HG03432 (cell line): ENCODE measurements at regions not wholly inside any gene's neighbourhood (a gene's known extent, or its start where the extent isn't known, plus 50 kb on each side); places are given as distances from the start of the nearest gene placed in this dataset.

Experiments
- ATAC-seq: cut with Tn5 transposase; IDR thresholded peaks from one replicate; pipeline ENCODE4 v1.9.1; 2021; ENCODE audit warnings: mild to moderate bottlenecking, moderate library complexity; ENCODE audit not compliant: unreplicated experiment

DNA sequence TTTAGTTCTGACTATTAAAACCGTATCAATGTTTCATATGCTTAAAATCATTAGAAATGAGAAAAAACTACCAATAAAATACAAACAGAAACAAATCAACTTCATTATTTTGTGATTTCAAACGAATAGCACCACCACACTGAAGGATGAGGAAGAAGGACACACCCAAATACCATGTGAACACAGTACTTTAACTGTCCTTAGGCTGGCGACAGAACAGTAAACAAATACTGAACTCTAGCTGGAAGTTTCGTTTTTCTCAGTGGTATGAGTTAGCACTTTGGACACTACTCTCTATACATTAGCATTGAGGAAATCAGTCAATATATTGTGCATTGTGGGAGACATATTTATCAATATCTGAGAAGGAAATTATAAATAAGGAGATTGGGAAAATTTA is 202.4 kb upstream of the AGAP1 start:
- no peak for ATAC-seq

DNA sequence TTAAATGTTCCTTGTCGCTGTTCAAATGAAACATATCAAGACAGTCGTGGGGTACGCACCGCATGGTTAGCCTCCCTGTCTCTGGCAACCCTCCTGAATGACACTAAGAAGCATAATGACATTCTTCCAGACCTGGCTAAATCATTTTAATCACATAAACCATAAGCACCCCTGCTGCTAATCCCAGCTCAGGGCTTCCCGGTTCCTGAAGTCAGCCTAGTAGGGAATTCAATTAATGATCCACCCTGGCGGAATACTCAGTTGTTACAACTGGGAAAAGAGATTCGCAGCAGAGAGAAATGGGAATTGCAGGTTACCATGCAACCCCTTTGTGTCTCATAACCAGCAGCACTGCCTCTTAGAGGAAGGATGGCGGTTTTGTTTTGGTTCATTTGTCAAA is 200.8 kb upstream of the AGAP1 start:
- no peak for ATAC-seq

DNA sequence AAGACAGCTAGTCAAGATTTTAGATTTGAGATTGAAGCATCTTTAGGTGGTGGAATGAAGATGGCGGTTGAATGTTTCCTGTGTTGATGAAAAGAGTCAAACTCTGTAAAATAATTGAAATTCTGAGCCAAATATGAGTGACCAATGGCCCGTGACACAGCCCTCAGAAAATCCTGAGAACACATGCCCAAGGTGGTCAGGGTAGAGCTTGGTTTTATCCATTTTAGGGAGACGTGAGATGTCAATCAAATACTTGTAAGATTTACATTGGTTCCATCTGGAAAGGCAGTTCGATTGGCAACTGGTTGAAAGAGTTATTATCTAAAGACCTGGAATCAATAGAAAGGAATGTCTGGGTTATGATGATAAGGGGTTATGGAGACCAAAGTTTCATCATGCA is 198.0 kb upstream of the AGAP1 start:
- no peak for ATAC-seq

DNA sequence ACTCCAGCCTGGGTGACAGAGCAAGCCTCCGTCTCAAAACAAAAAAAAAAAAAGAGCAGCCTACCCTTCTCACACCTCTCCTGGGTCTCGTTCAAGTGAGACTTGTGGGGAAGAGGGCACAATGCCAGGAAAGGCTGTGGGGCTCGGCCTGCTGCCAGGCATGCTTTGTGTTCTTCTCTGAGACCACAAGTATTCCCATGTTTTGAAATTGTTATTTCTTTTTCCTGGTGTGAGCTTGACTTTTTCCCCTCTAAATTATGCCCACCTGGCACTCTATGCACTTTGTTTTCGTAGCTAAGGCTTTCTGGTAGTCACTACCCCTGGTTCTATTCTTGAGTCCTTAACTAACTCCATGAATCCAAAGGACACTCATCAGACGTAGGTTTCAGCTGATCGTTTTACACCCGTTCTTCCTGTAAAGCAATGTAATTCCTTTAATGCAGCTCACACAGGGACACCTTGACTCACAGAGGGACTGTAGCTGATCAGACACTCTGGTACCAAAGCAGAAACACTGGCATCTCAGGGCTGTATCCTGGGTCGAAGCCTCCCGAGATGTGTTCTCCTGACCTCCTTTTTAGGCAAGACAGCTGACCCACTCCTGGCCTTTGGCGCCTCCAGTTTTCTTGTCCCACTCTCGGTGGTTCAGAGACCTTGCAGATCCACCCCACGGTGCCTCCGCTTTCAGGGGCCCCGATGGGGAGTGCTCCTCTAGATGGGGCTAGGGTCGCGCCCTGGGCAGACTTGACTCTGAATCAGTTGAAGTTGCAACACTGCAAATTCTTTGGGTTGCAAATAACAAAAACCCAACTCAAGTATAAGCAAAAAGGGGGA is 193.3 kb upstream of the AGAP1 start:
- no peak for ATAC-seq

DNA sequence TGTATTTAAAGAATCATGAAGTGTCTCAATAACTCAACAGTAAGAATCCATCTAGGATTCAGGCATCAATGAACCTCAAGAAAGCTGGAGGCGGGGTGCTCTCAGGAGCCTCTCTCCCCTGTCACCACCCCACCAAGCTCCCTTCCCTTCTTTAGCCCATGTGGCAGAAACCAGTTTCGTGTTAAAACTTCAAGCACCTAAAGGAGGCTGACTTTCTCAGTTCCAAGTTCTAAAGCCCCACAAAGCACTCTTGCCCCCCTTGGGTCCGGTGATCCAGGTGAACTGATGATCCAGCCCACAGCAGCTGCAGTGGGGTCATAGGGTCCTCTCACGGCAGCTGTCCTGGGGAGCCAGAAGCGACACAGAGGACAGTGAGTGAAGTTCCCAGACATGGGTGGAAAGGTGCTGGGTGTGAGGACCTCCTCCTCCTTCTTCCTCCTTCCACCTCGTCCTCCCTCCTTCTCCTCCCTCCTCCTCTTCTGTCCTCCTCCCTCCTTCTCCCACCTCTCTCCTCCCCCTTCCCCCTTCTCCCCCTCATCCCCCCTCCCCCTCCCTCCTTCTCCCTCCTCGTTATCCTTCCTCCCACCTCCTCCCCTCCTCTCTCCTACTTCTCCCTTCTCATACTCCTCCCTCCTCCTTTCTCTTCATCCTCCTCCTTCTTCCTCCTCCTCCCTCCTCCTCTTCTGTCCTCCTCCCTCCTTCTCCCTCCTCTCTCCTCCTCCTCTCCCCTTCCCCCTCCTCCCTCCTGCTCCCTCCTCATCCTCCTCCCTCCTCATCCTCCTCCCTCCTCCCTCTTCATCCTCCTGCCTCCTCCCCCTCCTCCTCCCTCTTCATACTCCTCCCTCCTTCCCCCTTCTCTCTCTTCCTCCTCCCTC is 192.4 kb upstream of the AGAP1 start:
- ATAC-seq = no peak

DNA sequence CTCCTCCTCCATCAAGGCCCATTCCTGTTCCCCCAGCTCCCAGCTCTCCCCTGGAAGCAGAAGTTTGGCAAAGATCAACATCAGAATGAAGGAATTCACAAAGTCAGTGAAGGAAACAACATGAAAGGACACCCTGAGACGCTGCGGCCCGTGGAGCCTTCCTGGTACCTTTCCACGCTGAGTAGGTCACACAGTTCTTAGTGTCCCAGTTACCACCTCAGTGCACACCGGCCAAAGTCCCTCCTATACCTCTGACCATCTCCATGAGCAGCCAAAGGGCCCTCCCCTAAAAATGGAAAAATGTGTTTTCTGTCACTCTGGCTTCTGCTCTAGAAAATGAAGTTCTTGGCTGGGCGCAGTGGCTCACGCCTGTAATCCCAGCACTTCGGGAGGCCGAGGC is 191.6 kb upstream of the AGAP1 start:
- ATAC-seq = no peak

DNA sequence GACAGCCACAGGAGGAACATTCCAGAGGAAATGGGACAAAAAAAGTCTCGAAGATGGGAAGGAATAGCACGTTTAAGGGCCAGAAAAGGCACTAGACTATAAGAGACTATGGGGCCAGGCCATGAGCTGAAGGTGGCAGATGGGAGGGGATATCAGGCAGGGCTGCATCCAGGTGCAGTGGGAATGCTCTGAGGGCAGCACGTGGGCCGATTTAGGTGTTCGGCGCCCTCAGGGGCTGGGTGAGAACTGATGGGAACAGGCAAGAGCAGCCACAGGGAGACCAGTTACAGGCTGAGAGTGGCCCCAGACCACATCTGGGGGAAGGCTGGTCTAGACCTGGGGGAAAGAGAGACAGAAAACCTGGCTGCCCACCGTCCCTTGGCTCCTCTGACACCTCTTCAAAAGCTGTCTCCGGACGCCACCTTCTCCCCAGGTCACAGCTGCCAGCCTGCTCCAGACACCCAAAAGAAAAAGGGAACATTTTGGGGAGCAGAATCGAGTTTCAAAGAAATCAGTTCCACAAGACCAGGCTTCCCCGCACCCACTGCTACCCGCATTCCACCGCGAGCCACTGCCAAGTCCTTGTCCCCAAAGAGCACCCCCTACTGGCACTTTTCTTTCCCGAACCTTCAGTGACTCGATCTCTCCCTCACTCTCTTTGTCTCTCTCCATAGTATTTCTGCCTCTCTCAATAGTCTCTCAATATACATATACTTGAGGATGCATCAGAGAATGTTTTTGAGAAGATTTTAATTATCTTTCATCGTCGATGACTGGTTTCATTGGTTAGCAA is 190.1 kb upstream of the AGAP1 start:
- ATAC-seq = no peak

DNA sequence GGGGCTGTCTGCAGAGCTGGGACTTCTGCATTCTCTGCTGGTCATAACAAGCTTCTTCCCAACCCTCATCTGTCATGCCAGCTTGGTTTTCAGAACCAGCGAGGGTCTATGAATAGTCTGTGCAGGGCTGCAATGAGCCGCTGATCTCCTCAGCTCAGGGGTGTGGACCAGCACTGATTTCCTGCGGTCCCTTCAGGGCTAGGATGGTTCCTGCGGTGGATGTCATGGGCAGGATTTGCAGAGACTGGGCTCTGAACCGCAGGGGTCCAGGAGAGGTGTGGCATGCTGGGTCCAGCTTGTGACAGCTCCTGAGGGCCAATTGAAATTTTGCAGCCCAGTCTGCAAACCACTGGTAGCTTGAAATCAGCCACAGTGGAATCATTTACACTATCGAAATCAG is 188.2 kb upstream of the AGAP1 start:
- no peak for ATAC-seq

DNA sequence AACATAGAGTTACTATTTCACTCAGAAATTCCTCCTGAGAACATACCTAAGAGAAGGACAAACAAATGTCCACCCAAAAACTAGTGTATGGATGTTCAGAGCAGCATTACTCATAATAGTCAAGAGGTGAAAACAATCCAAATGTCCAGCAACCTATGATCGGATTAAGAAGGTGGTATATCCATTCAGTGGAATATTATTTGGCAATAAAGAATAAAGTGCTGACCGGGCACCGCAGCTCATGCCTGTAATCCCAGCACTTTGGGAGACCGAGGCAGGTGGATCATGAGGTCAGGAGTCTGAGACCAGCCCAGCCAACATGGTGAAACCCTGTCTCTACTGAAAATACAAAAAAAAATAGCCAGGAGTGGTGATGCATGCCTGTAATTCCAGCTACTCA is 182.8 kb upstream of the AGAP1 start:
- no peak for ATAC-seq

DNA sequence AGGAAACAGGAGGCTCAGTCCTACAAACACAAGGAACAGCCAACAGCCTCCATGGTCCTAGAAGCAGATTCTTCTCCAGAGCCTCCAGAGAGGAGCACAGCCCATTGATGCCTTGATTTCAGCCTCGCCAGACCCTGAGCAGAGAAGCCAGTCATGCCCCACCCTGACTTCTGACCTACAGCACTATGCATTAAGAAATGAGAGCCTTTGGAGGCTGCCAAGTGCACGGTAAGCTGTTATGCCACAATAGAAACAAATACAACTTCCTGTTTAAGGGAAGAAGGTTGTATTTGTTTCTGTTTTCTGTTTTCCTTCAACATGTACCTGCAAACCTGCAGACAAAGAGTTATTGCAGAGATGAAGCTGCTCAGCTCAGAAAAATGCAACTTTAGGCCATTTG is 181.3 kb upstream of the AGAP1 start:
- ATAC-seq = no peak

DNA sequence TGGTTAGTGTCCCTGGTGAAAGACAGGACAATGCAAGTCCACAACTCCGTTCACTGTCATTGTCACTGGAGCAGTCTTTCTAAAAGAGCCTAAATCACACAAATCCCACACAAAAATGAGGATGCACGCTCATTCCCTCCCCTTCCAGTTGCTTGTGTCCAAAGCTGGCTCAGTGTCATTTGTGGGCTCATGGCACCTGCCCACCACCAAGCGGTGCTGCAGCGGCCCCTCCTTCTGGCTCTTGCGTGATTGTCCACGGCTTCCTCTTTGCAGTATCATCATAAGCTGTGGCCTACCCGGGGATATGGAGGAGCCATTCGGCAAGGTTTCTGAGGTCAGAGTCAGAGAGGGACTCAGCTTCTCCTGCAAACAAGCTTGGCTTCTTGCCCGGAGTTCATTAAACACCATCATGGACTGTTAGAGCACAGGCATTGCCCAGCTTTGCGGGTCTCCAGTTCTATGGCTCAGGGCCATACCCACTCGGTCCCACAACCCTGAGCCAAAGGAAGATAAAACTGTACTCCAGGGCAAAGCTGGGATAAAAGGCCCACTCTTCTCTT is 179.4 kb upstream of the AGAP1 start:
- ATAC-seq = no peak

DNA sequence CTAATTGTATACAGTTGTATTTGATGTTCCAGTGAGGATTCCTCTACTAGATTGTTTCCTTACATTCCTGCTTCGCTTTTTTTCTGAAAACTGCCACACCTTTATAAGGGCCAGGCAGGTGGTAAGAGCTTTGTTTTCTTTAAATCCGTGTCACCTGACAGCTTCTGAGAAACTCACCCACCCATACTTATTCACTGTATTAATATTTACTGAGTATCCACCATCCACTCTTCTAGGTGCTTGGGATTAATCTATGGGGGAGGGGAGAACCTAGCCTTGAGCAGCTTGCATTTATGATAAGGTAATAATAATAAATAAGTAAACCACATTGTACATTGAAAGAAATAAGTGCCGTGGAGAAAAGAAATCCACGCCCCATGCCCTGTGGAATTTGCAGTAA is 174.7 kb upstream of the AGAP1 start:
- no peak for ATAC-seq

DNA sequence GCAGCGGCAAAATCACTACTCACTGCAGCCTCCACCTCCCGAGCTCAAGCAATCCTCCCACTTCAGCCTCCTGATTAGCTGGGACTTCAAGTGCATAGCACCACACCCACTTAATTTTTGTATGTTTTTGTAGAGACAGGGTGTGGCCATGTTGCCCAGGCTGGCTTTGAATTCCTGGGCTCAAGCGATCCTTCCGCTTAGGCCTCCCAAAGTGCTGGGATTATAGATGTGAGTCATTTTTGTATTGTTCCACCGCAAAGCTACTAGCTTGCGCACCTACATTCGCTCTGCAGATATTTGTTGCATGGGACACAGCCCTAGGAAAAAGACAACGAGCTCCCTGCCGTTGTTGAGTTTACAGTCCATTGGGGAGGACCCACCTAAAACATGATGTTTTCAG is 173.5 kb upstream of the AGAP1 start:
- no peak for ATAC-seq

DNA sequence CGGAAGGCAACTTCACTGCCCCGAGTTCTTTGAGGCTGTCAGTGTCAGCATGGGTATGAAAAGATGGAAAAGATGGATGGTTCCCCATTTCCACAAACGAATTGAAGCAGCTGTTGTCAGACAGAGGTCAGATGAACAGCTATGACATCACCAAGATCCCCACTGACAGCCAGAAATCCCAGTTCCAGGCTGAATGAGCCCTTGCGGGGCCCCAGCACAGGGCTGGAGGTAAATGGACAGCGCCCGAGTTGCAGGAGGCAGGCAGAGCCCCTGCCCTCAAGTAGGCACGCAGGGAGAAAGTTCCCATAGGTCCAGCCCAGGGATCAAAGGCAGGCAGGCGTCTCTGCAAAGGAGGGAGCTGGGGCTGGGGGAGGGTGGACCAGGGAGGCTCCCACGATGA is 169.5 kb upstream of the AGAP1 start:
- no peak for ATAC-seq

DNA sequence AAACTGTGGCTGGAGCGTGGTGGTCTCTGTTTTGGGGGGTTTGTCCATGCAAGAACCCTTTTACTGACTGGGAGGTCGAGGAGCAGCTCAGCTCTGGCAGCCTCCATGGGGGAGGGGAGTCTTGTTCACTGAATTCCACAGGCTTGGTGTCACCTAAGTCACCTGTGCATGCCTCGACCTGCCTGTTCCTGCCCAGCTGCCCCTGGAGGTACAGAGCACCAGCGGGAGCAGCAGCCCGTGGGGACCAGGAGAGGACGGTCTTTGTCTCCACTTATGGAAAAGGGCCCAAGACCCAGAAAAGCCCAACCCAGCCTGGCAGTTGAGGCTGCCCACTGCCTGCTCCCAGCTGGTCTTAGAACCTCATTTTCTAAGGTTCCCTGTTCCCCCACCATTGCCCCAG is 168.7 kb upstream of the AGAP1 start:
- no peak for ATAC-seq

DNA sequence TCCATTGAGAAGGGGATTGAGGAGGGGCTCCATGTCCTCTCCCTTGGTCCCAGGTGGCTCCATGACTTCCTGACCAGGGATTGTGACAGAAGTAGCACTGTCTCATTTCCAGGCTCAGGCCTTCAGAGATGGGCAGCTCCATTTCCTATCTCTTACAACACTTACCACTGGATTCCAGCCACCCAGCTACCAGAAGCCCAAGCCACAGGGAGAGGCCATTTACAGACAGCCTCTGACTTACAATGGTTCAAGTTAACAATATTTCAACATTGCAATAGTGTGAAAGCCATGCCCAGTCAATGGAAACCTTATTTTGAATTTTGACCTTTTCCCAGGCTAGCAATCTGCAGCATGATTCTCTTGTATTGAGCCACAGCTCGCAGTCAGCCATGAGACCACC is 164.9 kb upstream of the AGAP1 start:
- ATAC-seq = no peak

DNA sequence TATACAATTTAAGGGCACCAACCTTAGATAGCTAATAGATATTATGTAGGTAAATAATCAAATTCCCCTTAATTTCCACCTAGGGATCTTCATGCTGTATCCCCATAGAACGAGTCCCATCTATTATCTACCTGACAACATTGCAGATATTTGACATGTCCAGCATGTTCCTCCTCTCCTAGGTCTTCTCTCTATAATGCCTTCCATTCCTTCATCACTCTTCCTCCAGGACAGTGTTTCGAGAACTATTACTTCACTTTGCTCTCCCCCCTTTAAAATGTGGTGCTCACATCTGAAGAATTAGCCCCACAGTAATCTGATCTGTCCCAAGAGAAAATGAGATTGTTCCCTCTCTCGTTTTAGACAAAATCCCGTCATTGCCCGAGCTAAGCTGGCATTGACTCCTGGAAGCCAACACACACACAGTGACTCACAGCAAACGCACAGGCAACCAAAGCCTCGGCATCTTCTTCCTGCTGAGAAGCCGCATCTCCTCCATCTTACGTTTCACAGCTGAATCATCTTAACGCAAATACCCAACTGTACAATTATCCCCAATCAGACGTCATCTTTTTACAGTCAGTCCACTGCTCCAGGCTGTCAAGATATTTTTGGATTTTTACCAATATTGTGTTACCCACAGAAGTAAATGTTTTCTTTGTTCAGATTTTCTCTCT is 162.9 kb upstream of the AGAP1 start:
- ATAC-seq = no peak

DNA sequence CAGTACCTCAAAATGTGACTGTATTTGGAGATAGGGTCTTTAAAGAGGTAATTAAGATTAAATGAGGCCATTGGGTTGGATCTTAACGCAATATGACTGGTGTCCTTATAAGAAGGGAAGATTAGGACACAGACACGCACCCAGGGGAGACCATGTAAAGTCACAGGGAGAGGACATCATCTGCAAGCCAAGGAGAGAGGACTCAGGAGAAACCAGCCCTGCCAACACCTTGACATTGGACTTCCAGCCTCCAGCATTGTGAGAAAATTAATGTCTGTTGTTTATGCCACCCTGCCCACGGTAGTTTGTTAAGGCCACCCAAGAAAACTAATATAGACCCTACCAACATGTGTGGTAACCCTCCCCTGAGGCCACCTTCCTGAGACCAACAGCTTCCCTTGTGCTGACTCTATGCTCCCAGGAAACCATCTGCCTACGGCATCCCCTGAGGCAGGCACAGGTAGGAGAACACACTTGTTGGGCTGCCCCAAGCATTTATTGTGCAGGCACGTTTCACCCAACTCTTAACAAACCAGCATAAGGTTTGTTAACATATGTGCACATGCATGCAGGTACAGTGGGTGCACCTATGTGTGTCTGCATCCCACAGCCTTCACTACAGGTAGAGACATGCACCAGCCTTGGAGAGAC is 161.5 kb upstream of the AGAP1 start:
- no peak for ATAC-seq

DNA sequence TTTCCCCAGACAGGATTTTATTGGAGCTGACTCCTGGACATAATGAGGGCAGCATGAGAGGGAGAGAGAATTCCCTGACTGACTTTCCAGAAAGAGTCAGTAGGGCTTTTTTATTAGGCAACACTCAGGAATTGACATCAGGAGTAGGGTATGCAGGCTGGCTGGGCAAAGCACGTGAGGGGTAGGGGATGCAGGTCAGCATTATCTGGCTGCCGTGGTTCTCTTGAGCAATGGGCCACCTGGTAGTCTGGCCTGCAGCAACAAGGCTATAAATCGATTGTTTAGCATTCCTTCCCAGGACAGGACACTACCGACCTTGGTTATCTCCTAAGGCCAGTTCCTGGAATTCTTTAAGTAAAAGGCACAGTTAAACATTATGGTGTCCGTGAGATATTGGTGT is 160.8 kb upstream of the AGAP1 start:
- no peak for ATAC-seq

DNA sequence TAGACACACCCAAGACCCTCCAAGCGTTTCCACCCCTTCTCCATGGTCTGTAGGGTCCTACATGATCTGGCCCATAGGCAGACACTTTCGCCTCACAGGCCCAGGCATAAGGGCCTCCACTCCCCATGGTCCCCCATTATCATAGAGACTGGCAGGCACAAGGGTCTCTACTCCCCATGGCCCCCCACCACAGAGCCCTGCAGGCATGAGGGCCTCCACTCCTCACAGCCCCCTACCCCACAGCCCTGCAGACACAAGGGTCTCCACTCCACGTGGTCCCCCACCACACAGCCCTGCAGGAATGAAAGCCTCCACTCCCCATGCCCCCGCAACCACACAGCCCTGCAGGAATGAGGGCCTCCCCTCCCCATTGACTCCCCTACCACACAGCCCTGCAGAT is 159.7 kb upstream of the AGAP1 start:
- ATAC-seq = no peak
